Loucy (cell line): ENCODE measurements at regions not wholly inside any gene's neighbourhood (a gene's known extent, or its start where the extent isn't known, plus 50 kb on each side); places are given as distances from the start of the nearest gene placed in this dataset.

ENCODE experiments used
- CTCF ChIP-seq: fragments of 200-600 bp; sonication (generic); conservative IDR thresholded peaks from 2 replicates; pipeline ENCODE4 v1.5.1; 2014; ENCODE audit warnings: mild to moderate bottlenecking, antibody characterized with exemption, low read length
- EZH2phosphoT487 ChIP-seq: fragments of 200-600 bp; IDR thresholded peaks from 2 replicates; pipeline ENCODE4 v1.6.1; 2018; ENCODE audit warnings: antibody characterized with exemption, mild to moderate bottlenecking, moderate library complexity, borderline replicate concordance

GRCh38 chr2:226497146-226497909, 302.3 kb downstream of the IRS1 start:
- TF ChIP-seq CTCF = no peak
- TF ChIP-seq EZH2phosphoT487 = no peak
